Astrocyte (in vitro differentiated cells and primary cell): ENCODE measurements at regions not wholly inside any gene's neighbourhood (a gene's known extent, or its start where the extent isn't known, plus 50 kb on each side); places are given as distances from the start of the nearest gene placed in this dataset.

ENCODE experiments used
- EZH2 ChIP-seq: IDR thresholded peaks from 2 replicates; pipeline ENCODE4 v1.6.1; 2012; ENCODE audit warnings: mild to moderate bottlenecking, low read length, inconsistent platforms; ENCODE audit not compliant: insufficient read depth
- TF ChIP-seq, protein P1 (sequence below): IDR thresholded peaks from 2 replicates; pipeline ENCODE4 v1.5.1; 2011; ENCODE audit warnings: low read depth, mild to moderate bottlenecking, inconsistent platforms, low read length, moderate library complexity; ENCODE audit not compliant: insufficient read depth

GRCh38 chr14:54226103-54226502 is 170.7 kb upstream of the CDKN3 start:
- TF ChIP-seq, protein P1, sequence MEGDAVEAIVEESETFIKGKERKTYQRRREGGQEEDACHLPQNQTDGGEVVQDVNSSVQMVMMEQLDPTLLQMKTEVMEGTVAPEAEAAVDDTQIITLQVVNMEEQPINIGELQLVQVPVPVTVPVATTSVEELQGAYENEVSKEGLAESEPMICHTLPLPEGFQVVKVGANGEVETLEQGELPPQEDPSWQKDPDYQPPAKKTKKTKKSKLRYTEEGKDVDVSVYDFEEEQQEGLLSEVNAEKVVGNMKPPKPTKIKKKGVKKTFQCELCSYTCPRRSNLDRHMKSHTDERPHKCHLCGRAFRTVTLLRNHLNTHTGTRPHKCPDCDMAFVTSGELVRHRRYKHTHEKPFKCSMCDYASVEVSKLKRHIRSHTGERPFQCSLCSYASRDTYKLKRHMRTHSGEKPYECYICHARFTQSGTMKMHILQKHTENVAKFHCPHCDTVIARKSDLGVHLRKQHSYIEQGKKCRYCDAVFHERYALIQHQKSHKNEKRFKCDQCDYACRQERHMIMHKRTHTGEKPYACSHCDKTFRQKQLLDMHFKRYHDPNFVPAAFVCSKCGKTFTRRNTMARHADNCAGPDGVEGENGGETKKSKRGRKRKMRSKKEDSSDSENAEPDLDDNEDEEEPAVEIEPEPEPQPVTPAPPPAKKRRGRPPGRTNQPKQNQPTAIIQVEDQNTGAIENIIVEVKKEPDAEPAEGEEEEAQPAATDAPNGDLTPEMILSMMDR = no peak
- no peak for TF ChIP-seq EZH2
